Glutamatergic neuron (in vitro differentiated cells): ENCODE measurements at regions not wholly inside any gene's neighbourhood (a gene's known extent, or its start where the extent isn't known, plus 50 kb on each side); places are given as distances from the start of the nearest gene placed in this dataset.

Experiments used
- DNase-seq: peaks from one replicate; pipeline ENCODE4 v3.0.0; 2022
- H3K27ac Mint-ChIP-seq: one replicate; pipeline ENCODE4 v1.8.0; 2020; ENCODE audit warnings: mild to moderate bottlenecking, mixed read lengths, inconsistent platforms; ENCODE audit not compliant: unreplicated experiment
- H3K27me3 Mint-ChIP-seq: one replicate; pipeline ENCODE4 v1.8.0; 2020; ENCODE audit warnings: mild to moderate bottlenecking, moderate library complexity, mixed read lengths, inconsistent platforms; ENCODE audit not compliant: unreplicated experiment
- H3K36me3 Mint-ChIP-seq: one replicate; pipeline ENCODE4 v1.8.0; 2020; ENCODE audit warnings: mild to moderate bottlenecking, mixed read lengths, inconsistent platforms; ENCODE audit not compliant: unreplicated experiment
- H3K4me1 Mint-ChIP-seq: one replicate; pipeline ENCODE4 v1.8.0; 2020; ENCODE audit warnings: mild to moderate bottlenecking, low read depth, mixed read lengths, inconsistent platforms; ENCODE audit not compliant: unreplicated experiment
- H3K4me3 Mint-ChIP-seq: one replicate; pipeline ENCODE4 v1.8.0; 2020; ENCODE audit warnings: mild to moderate bottlenecking, mixed read lengths, inconsistent platforms; ENCODE audit not compliant: unreplicated experiment
- H3K9me3 Mint-ChIP-seq: one replicate; pipeline ENCODE4 v1.8.0; 2020; ENCODE audit warnings: mild to moderate bottlenecking, moderate library complexity, mixed read lengths, inconsistent platforms; ENCODE audit not compliant: unreplicated experiment
- CTCF ChIP-seq: fragments of 200-600 bp; sonication (generic); IDR thresholded peaks from one replicate; pipeline ENCODE4 v1.5.0; 2021; ENCODE audit not compliant: partially characterized antibody, unreplicated experiment

- Mint-ChIP-seq H3K27ac (no peak overlapping the region), H3K36me3 (no peaks in the 10 kb centered on the region), H3K4me3 (no peak overlapping the region), H3K27me3 (no peaks in the 10 kb centered on the region), H3K9me3 (peaks cover 5% of the 10 kb centered on the region), H3K4me1 (peaks cover 6% of the 10 kb centered on the region)
- DNase-seq, result no peak
- no peak for TF ChIP-seq CTCF
Measured at GRCh38 chr3:45333549-45333948, 54.8 kb upstream of the LARS2 start.

GRCh38 chr3:45337839-45338470, 50.4 kb upstream of the LARS2 start:
- Mint-ChIP-seq H3K4me3 (no peak overlapping the region), H3K27me3 (no peaks in the 10 kb centered on the region), H3K9me3 (peaks cover 3% of the 10 kb centered on the region), H3K27ac (no peak overlapping the region), H3K36me3 (peaks cover under 1% of the 10 kb centered on the region), H3K4me1 (peaks cover 2% of the 10 kb centered on the region)
- no peak for DNase-seq
- no peak for TF ChIP-seq CTCF
